ENCODE measurements at regions not wholly inside any gene's neighbourhood (a gene's known extent, or its start where the extent isn't known, plus 50 kb on each side); places are given as distances from the start of the nearest gene placed in this dataset.
"Not testable (repeated sequence)": the region's sequence is repeated elsewhere in the genome, so short reads cannot be mapped to it uniquely, and the experiment has no call there.

GRCh38 chr1:81725823-81726222, 74.9 kb upstream of the ADGRL2 start:
- Histone ChIP-seq H3K4me2 (ENCODE audit: low read length) (no peak overlapping the region), H2AFZ (ENCODE audit: low read length) (no peak overlapping the region), H3K9me2 (ENCODE audit: low read depth, low read length) (no peaks in the 10 kb centered on the region), H3K79me2 (ENCODE audit: insufficient read depth, low read length) (no peaks in the 10 kb centered on the region), H3K36me3 (ENCODE audit: insufficient read depth, low read length) (no peaks in the 10 kb centered on the region), H3K4me3 (ENCODE audit: low read depth, low read length, poor library complexity, severe bottlenecking) (no peak overlapping the region), H3K9ac (ENCODE audit: low read length) (no peak overlapping the region), H3K27ac (ENCODE audit: low read depth, low read length, poor library complexity, severe bottlenecking) (no peak overlapping the region), H4K20me1 (ENCODE audit: insufficient read depth, low read length) (no peaks in the 10 kb centered on the region), H3F3A (ENCODE audit: insufficient read depth, low read length) (no peaks in the 10 kb centered on the region), H3K4me1 (ENCODE audit: insufficient read depth, low read length, severe bottlenecking) (no peaks in the 10 kb centered on the region), H3K27me3 (ENCODE audit: insufficient read depth, low read length) (no peaks in the 10 kb centered on the region), H3K9me3 (ENCODE audit: low read length) (no peaks in the 10 kb centered on the region)
- no peak for TF ChIP-seq EZH2 (IDR thresholded peaks at IDR 0.05; ENCODE audit: borderline replicate concordance, low read length)
- no peak for TF ChIP-seq CTCF (IDR thresholded peaks at IDR 0.05; ENCODE audit: low read length)

- not testable (repeated sequence) for H2AFZ ChIP-seq (ENCODE audit: low read length); H3F3A ChIP-seq (ENCODE audit: insufficient read depth, low read length); H3K9ac ChIP-seq (ENCODE audit: low read length); H3K4me1 ChIP-seq (ENCODE audit: insufficient read depth, low read length, severe bottlenecking); H3K4me3 ChIP-seq (ENCODE audit: low read depth, low read length, poor library complexity, severe bottlenecking); H3K36me3 ChIP-seq (ENCODE audit: insufficient read depth, low read length); H3K9me2 ChIP-seq (ENCODE audit: low read depth, low read length); H4K20me1 ChIP-seq (ENCODE audit: insufficient read depth, low read length); H3K79me2 ChIP-seq (ENCODE audit: insufficient read depth, low read length); H3K27me3 ChIP-seq (ENCODE audit: insufficient read depth, low read length); H3K27ac ChIP-seq (ENCODE audit: low read depth, low read length, poor library complexity, severe bottlenecking); H3K4me2 ChIP-seq (ENCODE audit: low read length); H3K9me3 ChIP-seq (ENCODE audit: low read length)
These were observed 78.0 kb upstream of the ADGRL2 start for GRCh38 chr1:81722631-81723328.

GRCh38 chr1:81720256-81720655, 80.5 kb upstream of the ADGRL2 start:
- not testable (repeated sequence) for H3K9me3 ChIP-seq (ENCODE audit: low read length); H3K9ac ChIP-seq (ENCODE audit: low read length); H3K27me3 ChIP-seq (ENCODE audit: insufficient read depth, low read length); H3K4me1 ChIP-seq (ENCODE audit: insufficient read depth, low read length, severe bottlenecking); H3F3A ChIP-seq (ENCODE audit: insufficient read depth, low read length); H4K20me1 ChIP-seq (ENCODE audit: insufficient read depth, low read length); H3K4me3 ChIP-seq (ENCODE audit: low read depth, low read length, poor library complexity, severe bottlenecking); H3K27ac ChIP-seq (ENCODE audit: low read depth, low read length, poor library complexity, severe bottlenecking); H3K79me2 ChIP-seq (ENCODE audit: insufficient read depth, low read length); H2AFZ ChIP-seq (ENCODE audit: low read length); H3K4me2 ChIP-seq (ENCODE audit: low read length); H3K36me3 ChIP-seq (ENCODE audit: insufficient read depth, low read length); H3K9me2 ChIP-seq (ENCODE audit: low read depth, low read length)

GRCh38 chr1:81717230-81717629, 83.5 kb upstream of the ADGRL2 start:
- Histone ChIP-seq H3K27ac (ENCODE audit: low read depth, low read length, poor library complexity, severe bottlenecking) (no peak overlapping the region), H3K79me2 (ENCODE audit: insufficient read depth, low read length) (no peaks in the 10 kb centered on the region), H3K9ac (ENCODE audit: low read length) (no peak overlapping the region), H3K4me3 (ENCODE audit: low read depth, low read length, poor library complexity, severe bottlenecking) (no peak overlapping the region), H3K9me3 (ENCODE audit: low read length) (no peaks in the 10 kb centered on the region), H3K4me2 (ENCODE audit: low read length) (no peak overlapping the region), H3K4me1 (ENCODE audit: insufficient read depth, low read length, severe bottlenecking) (no peaks in the 10 kb centered on the region), H3K27me3 (ENCODE audit: insufficient read depth, low read length) (no peaks in the 10 kb centered on the region), H3F3A (ENCODE audit: insufficient read depth, low read length) (no peaks in the 10 kb centered on the region), H4K20me1 (ENCODE audit: insufficient read depth, low read length) (no peaks in the 10 kb centered on the region), H2AFZ (ENCODE audit: low read length) (no peak overlapping the region), H3K36me3 (ENCODE audit: insufficient read depth, low read length) (no peaks in the 10 kb centered on the region), H3K9me2 (ENCODE audit: low read depth, low read length) (no peaks in the 10 kb centered on the region)
- TF ChIP-seq EZH2 (IDR thresholded peaks at IDR 0.05; ENCODE audit: borderline replicate concordance, low read length): no peak
